ENCODE measurements at regions not wholly inside any gene's neighbourhood (a gene's known extent, or its start where the extent isn't known, plus 50 kb on each side); places are given as distances from the start of the nearest gene placed in this dataset.
"Not testable (repeated sequence)": the region's sequence is repeated elsewhere in the genome, so short reads cannot be mapped to it uniquely, and the experiment has no call there.

DNA sequence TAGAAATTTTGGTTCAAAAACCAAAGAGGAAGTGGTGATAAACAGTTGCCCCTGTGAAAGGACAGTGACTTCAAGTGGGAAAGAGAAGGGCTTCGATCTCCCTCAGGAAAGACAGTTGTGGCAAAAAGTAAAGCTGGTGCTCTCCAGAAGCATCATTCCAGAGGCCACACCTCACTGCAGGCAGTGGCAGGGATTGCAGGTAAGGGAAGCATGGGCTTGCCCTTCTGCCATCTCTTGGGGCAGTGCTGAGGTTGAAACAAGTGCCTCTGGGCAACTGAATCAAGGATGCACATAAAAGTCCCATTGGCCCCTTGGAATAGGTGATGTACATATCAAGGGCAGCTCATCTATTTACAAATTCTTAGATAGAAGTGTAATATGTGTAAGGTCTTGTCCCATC lies 155.4 kb downstream of the FAM72C start:
- POLR2A ChIA-PET (ENCODE audit: partially characterized antibody); FAIRE-seq; H2AFZ ChIP-seq (ENCODE audit: low read length): not testable (repeated sequence)

DNA sequence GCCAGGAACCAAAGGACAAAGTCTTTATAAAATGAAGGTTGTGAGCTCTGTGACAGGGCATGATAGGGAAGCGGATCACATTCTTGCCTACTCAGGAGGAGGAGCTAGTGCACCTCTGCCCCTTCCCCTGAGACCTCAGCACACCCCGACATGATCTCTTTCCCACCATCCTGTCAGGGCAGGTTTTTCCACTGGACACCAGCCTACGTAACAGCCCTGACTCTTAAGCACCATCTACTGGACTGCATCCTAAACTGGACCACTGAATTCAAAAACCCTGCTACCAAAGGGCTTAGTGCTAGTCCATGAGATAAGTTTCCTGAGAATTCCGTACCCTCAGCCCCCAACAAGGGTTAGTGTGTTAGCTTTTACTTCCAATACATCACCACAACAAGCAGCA lies 166.4 kb downstream of the FAM72C start:
- H3K9me3 ChIP-seq (ENCODE audit: insufficient read depth in 2 of 2, low read depth in 1 of 2, low read length in 1 of 2); DNase-seq (ENCODE audit: low read depth in 1 of 2, low spot score in 2 of 2); H3K4ac ChIP-seq (replicated peaks; ENCODE audit: insufficient read length, low read depth, low read length); H4K91ac ChIP-seq (replicated peaks; ENCODE audit: insufficient read length, low read length); H3K27me3 ChIP-seq (replicated peaks in 1 of 4; ENCODE audit: control insufficient read depth in 3 of 4, extremely low read depth in 1 of 4, insufficient read depth in 3 of 4, low read length in 3 of 4); H3K56ac ChIP-seq (replicated peaks; ENCODE audit: insufficient read length, low read depth, low read length); FAIRE-seq; CTCF ChIA-PET (ENCODE audit: partially characterized antibody); H3K79me1 ChIP-seq (ENCODE audit: low read depth, low read length); H4K5ac ChIP-seq (ENCODE audit: insufficient read length, low read depth, low read length); H4K20me1 ChIP-seq (replicated peaks in 1 of 2; ENCODE audit: control insufficient read depth in 1 of 2, insufficient read depth in 2 of 2, low read length in 2 of 2); H3K18ac ChIP-seq (ENCODE audit: extremely low read depth, low read length); H2AFZ ChIP-seq (ENCODE audit: low read length); H2AK5ac ChIP-seq (ENCODE audit: low read depth, low read length); H3K36me3 ChIP-seq (ENCODE audit: control insufficient read depth in 2 of 4, insufficient read depth in 4 of 4, low read length in 3 of 4); H3K14ac ChIP-seq (ENCODE audit: insufficient read length); H2BK5ac ChIP-seq (ENCODE audit: low read depth, low read length); POLR2A ChIA-PET (ENCODE audit: partially characterized antibody); H2BK12ac ChIP-seq (ENCODE audit: low read depth, low read length); H3K79me2 ChIP-seq (ENCODE audit: control insufficient read depth in 1 of 2, insufficient read depth in 2 of 2, low read length in 2 of 2); H3K23ac ChIP-seq (ENCODE audit: insufficient read length); H3K9ac ChIP-seq (replicated peaks in 1 of 4; ENCODE audit: extremely low read depth in 1 of 4, low read depth in 3 of 4, low read length in 3 of 4); H2BK120ac ChIP-seq (replicated peaks; ENCODE audit: low read depth, low read length); H3K4me1 ChIP-seq (replicated peaks in 1 of 4; ENCODE audit: control insufficient read depth in 3 of 4, insufficient read depth in 4 of 4, low read length in 3 of 4); H3K27ac ChIP-seq (ENCODE audit: low read depth, low read length); H2BK20ac ChIP-seq (ENCODE audit: low read length); H2BK15ac ChIP-seq (ENCODE audit: low read length); H4K8ac ChIP-seq (ENCODE audit: extremely low read depth, insufficient read depth, low read length); H3K4me3 ChIP-seq (ENCODE audit: extremely low read depth in 1 of 4, insufficient read depth in 2 of 4, low read depth in 3 of 4, low read length in 4 of 4); H3K23me2 ChIP-seq (ENCODE audit: low read depth, low read length); H3K4me2 ChIP-seq (ENCODE audit: insufficient read depth in 1 of 2, low read depth in 2 of 2, low read length in 2 of 2): not testable (repeated sequence)
- WGBS, 2 experiments (ENCODE audit: extremely low coverage in 1 of 2, insufficient coverage in 1 of 2, insufficient read length in 1 of 2, insufficient replicate concordance in 2 of 2, low coverage in 1 of 2, low lambda C conversion rate in 2 of 2, missing lambda C conversion rate in 1 of 2) = no CpG with 5 or more reads among the region's 4 CpGs

More for the DNA sequence above, 155.4 kb downstream of the FAM72C start:
- H3K23ac ChIP-seq (ENCODE audit: insufficient read length); H3K56ac ChIP-seq (replicated peaks; ENCODE audit: insufficient read length, low read depth, low read length); H4K5ac ChIP-seq (ENCODE audit: insufficient read length, low read depth, low read length); H2BK120ac ChIP-seq (replicated peaks; ENCODE audit: low read depth, low read length); H3K9ac ChIP-seq (replicated peaks in 1 of 4; ENCODE audit: extremely low read depth in 1 of 4, low read depth in 3 of 4, low read length in 3 of 4); H3K36me3 ChIP-seq (ENCODE audit: control insufficient read depth in 2 of 4, insufficient read depth in 4 of 4, low read length in 3 of 4); H3K9me3 ChIP-seq (ENCODE audit: insufficient read depth in 2 of 2, low read depth in 1 of 2, low read length in 1 of 2); H4K8ac ChIP-seq (ENCODE audit: extremely low read depth, insufficient read depth, low read length); DNase-seq (ENCODE audit: low read depth in 1 of 2, low spot score in 2 of 2); H3K27me3 ChIP-seq (replicated peaks in 1 of 4; ENCODE audit: control insufficient read depth in 3 of 4, extremely low read depth in 1 of 4, insufficient read depth in 3 of 4, low read length in 3 of 4); H3K79me2 ChIP-seq (ENCODE audit: control insufficient read depth in 1 of 2, insufficient read depth in 2 of 2, low read length in 2 of 2); H3K4me3 ChIP-seq (ENCODE audit: extremely low read depth in 1 of 4, insufficient read depth in 2 of 4, low read depth in 3 of 4, low read length in 4 of 4); H4K91ac ChIP-seq (replicated peaks; ENCODE audit: insufficient read length, low read length); H3K4me1 ChIP-seq (replicated peaks in 1 of 4; ENCODE audit: control insufficient read depth in 3 of 4, insufficient read depth in 4 of 4, low read length in 3 of 4); H2BK5ac ChIP-seq (ENCODE audit: low read depth, low read length); H2BK15ac ChIP-seq (ENCODE audit: low read length); H3K4ac ChIP-seq (replicated peaks; ENCODE audit: insufficient read length, low read depth, low read length); H3K14ac ChIP-seq (ENCODE audit: insufficient read length); H2AK5ac ChIP-seq (ENCODE audit: low read depth, low read length); CTCF ChIA-PET (ENCODE audit: partially characterized antibody); H2BK12ac ChIP-seq (ENCODE audit: low read depth, low read length); H3K23me2 ChIP-seq (ENCODE audit: low read depth, low read length); H3K79me1 ChIP-seq (ENCODE audit: low read depth, low read length); H3K4me2 ChIP-seq (ENCODE audit: insufficient read depth in 1 of 2, low read depth in 2 of 2, low read length in 2 of 2); H3K27ac ChIP-seq (ENCODE audit: low read depth, low read length); H3K18ac ChIP-seq (ENCODE audit: extremely low read depth, low read length); H4K20me1 ChIP-seq (replicated peaks in 1 of 2; ENCODE audit: control insufficient read depth in 1 of 2, insufficient read depth in 2 of 2, low read length in 2 of 2); H2BK20ac ChIP-seq (ENCODE audit: low read length): not testable (repeated sequence)
- no CpG with 5 or more reads among the region's 1 CpG for WGBS, 2 experiments (ENCODE audit: extremely low coverage in 1 of 2, insufficient coverage in 1 of 2, insufficient read length in 1 of 2, insufficient replicate concordance in 2 of 2, low coverage in 1 of 2, low lambda C conversion rate in 2 of 2, missing lambda C conversion rate in 1 of 2)
